OCI-LY3 (cell line): ENCODE measurements at regions not wholly inside any gene's neighbourhood (a gene's known extent, or its start where the extent isn't known, plus 50 kb on each side); places are given as distances from the start of the nearest gene placed in this dataset.
"Not testable (repeated sequence)": the region's sequence is repeated elsewhere in the genome, so short reads cannot be mapped to it uniquely, and the experiment has no call there.

Source experiments
- H2AFZ ChIP-seq: fragments of 200-600, 300-600 bp; shearing (Covaris generic); 2 replicates; pipeline ENCODE4 v1.6.0; 2014; ENCODE audit warnings: antibody characterized with exemption, low read depth, low read length
- H3K27ac ChIP-seq: fragments of 200-600, 300-600 bp; sonication (generic); 2 replicates; pipeline ENCODE4 v1.5.1; 2014; ENCODE audit warnings: mild to moderate bottlenecking, low read length, moderate library complexity, mixed read lengths
- H3K27me3 ChIP-seq: fragments of 200-600, 300-600 bp; sonication (generic); 2 replicates; pipeline ENCODE4 v1.6.1; 2014; ENCODE audit warnings: low read depth, low read length, mixed read lengths
- H3K36me3 ChIP-seq: fragments of 200-600, 300-600 bp; sonication (generic); replicated peaks from 2 replicates; pipeline ENCODE3; 2014; ENCODE audit warnings: low read depth, low read length, mixed read lengths
- H3K4me1 ChIP-seq: fragments of 300-600, 200-600 bp; sonication (generic); 2 replicates; pipeline ENCODE4 v1.6.1; 2014; ENCODE audit warnings: low read length, mixed read lengths
- H3K4me2 ChIP-seq: fragments of 200-600, 300-600 bp; sonication (generic); 2 replicates; pipeline ENCODE4 v1.6.1; 2014; ENCODE audit warnings: low read length, mixed read lengths
- H3K4me3 ChIP-seq: fragments of 300-600, 200-600 bp; sonication (generic); 2 replicates; pipeline ENCODE4 v1.5.1; 2014; ENCODE audit warnings: antibody characterized with exemption, mild to moderate bottlenecking, low read length, moderate library complexity
- H3K79me2 ChIP-seq: fragments of 300-600, 200-600 bp; shearing (Covaris generic); 2 replicates; pipeline ENCODE4 v1.6.1; 2014; ENCODE audit warnings: mild to moderate bottlenecking, low read length, mixed read lengths
- H3K9ac ChIP-seq: fragments of 300-600, 200-600 bp; shearing (Covaris generic); 2 replicates; pipeline ENCODE4 v1.6.0; 2014; ENCODE audit warnings: mild to moderate bottlenecking, low read length, moderate library complexity
- H3K9me3 ChIP-seq: fragments of 200-600, 300-600 bp; shearing (Covaris generic); 2 replicates; pipeline ENCODE4 v1.6.1; 2014; ENCODE audit warnings: low read length, mixed read lengths; ENCODE audit not compliant: insufficient read depth
- H4K20me1 ChIP-seq: fragments of 200-600, 300-600 bp; sonication (generic); 2 replicates; pipeline ENCODE4 v1.6.1; 2016; ENCODE audit warnings: low read length, mixed read lengths; ENCODE audit not compliant: insufficient read depth
- EZH2phosphoT487 ChIP-seq: fragments of 200-600 bp; shearing (Covaris generic); IDR thresholded peaks from 2 replicates; pipeline ENCODE4 v1.6.1; 2018; ENCODE audit warnings: antibody characterized with exemption, mixed run types, low read depth
- TF ChIP-seq, protein P1 (sequence below): fragments of 200-600, 300-600 bp; sonication (generic); IDR thresholded peaks from 2 replicates; pipeline ENCODE4 v1.5.1; 2014; ENCODE audit warnings: antibody characterized with exemption, low read length, low read depth

DNA sequence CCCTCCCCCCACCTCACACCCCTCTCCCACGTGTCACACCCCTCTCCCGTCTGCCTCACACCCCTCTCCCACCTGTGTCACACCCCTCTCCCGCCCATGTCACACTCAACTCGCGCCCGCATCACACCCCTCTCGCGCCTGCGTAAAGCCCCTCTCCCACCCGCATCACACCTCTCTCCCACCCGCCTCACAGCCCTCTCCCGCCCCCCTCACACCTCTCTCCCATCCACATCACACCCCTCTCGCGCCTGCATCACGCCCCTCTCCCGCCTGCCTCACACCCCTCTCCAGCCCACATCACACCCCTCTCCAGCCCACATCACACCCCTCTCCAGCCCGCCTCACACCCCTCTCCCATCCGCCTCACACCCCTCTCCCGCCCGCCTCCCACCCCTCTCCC is 173.5 kb upstream of the FOXD4L5 start:
- Histone ChIP-seq H3K4me2 (no peak overlapping the region), H3K9ac (no peak overlapping the region), H3K79me2 (no peaks in the 10 kb centered on the region), H3K4me1 (no peaks in the 10 kb centered on the region), H3K27ac (no peak overlapping the region), H4K20me1 (no peaks in the 10 kb centered on the region), H3K27me3 (no peaks in the 10 kb centered on the region), H3K36me3 (no peaks in the 10 kb centered on the region), H2AFZ (no peak overlapping the region), H3K9me3 (no peaks in the 10 kb centered on the region), H3K4me3 (no peak overlapping the region)
- no peak for TF ChIP-seq EZH2phosphoT487
- TF ChIP-seq, protein P1, sequence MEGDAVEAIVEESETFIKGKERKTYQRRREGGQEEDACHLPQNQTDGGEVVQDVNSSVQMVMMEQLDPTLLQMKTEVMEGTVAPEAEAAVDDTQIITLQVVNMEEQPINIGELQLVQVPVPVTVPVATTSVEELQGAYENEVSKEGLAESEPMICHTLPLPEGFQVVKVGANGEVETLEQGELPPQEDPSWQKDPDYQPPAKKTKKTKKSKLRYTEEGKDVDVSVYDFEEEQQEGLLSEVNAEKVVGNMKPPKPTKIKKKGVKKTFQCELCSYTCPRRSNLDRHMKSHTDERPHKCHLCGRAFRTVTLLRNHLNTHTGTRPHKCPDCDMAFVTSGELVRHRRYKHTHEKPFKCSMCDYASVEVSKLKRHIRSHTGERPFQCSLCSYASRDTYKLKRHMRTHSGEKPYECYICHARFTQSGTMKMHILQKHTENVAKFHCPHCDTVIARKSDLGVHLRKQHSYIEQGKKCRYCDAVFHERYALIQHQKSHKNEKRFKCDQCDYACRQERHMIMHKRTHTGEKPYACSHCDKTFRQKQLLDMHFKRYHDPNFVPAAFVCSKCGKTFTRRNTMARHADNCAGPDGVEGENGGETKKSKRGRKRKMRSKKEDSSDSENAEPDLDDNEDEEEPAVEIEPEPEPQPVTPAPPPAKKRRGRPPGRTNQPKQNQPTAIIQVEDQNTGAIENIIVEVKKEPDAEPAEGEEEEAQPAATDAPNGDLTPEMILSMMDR, result no peak

DNA sequence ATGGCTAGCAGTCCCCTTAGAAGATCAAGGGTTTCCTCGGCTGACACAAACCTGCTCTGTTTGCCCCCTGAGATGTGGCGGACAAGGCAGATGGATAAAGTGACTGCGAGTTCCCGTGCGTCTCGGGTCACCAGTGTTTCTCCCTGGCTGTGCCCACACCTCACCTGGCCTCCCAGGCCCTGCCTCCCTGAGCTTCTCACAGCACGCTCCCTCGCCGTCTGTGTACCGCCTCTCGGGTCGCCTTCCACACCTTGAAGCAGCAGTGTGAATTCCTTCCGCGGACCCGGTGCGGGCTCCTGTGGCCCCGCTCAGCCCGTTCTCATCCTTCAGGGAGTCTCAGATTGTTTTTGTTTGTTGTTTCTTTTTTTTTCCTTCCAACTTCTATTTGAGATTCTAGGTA is 172.0 kb upstream of the FOXD4L5 start:
- not testable (repeated sequence) for H3K36me3 ChIP-seq, H2AFZ ChIP-seq, H3K4me1 ChIP-seq, H3K27me3 ChIP-seq, H3K27ac ChIP-seq, H3K79me2 ChIP-seq, H3K9ac ChIP-seq, H3K4me2 ChIP-seq, H3K9me3 ChIP-seq, H3K4me3 ChIP-seq, H4K20me1 ChIP-seq

DNA sequence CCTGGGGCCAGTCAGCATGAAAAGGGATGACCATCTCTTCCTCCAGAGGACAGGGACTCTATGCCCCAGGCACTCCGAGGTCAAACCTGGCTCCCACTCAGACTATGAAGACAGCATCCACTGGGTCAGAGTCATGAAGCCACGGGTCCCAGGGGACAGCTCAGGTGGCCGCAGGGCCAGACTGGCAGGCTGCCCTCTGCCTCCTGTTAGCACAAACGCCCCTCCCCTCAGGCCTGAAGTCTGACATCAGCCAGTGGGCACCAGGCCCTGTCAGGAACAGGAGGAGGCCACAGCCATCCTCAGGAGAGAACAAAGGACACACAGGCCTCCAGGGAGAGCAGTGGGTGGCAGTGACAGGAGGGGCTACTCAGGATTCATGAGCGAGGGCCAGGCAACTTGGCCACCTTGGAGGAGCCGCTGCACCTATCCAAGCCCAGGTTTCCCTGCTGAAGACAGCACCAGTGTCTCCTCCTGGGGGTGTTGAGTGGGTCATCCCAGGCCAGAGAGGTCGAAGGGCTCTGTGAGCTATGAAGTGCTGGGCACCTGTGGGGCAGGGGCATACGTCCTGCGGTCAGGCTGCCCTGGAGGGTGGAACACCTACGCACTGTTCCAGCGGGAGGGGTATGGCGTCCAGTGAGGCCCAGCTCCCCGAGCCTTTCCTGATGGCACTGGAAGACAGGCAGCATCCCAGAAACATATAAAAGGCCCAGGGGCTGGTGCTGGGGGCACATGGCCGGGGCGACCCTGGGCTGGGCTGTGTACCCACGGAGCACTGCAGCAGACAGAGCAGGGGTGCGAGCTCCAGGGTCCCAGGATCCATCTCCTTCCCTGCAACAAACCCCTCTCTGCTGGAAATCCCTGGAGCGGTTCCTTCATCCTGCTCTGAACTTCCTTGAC is 171.0 kb upstream of the FOXD4L5 start:
- not testable (repeated sequence) for H3K36me3 ChIP-seq, H3K27me3 ChIP-seq, H2AFZ ChIP-seq, H3K27ac ChIP-seq, H3K4me3 ChIP-seq, H3K9ac ChIP-seq, H4K20me1 ChIP-seq, H3K79me2 ChIP-seq, H3K4me2 ChIP-seq, H3K4me1 ChIP-seq, H3K9me3 ChIP-seq

DNA sequence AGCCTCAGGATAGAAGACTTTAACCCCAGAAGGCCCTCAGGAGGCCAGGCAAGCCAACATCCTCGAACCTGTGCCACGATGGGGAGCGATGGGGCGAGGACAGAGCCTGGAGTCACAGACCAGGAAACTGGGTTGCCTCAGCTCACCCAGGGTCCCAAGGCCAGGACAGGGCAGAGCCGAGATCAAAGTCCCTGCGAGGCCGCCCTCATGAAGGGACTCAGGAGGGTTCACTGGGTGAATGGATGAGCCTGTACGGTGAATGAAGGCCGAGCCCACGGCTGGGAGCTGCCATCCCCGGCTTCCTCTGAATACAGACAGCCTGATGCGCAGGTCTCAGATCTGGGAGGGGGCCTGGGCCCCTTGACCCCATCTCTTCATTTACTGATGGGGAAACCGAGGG is 170.1 kb upstream of the FOXD4L5 start:
- H2AFZ ChIP-seq, H4K20me1 ChIP-seq, H3K9ac ChIP-seq, H3K36me3 ChIP-seq, H3K79me2 ChIP-seq, H3K27me3 ChIP-seq, H3K9me3 ChIP-seq, H3K27ac ChIP-seq, H3K4me2 ChIP-seq, H3K4me3 ChIP-seq, H3K4me1 ChIP-seq: not testable (repeated sequence)

DNA sequence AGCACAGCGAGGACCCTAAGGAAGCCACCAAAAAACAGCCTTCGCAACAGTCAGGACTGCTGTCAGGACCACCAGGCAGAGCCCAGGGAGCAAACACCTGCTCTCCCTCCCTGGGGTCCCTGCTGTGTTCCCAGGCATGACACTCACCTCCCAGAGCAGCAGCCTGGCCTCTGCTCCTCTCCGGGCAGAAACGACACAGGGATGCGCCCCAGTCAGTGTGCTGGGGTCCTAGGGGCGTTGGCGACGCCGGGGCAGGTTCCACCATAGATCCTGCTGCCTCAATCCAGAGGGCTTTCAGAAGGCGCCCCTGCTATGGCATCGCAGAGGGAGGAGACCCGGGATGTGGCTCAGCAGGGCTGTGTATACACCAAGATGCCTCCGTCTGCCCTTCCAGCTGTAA is 169.7 kb upstream of the FOXD4L5 start:
- not testable (repeated sequence) for H3K9me3 ChIP-seq, H4K20me1 ChIP-seq, H3K9ac ChIP-seq, H3K4me2 ChIP-seq, H3K79me2 ChIP-seq, H3K4me1 ChIP-seq, H2AFZ ChIP-seq, H3K27ac ChIP-seq, H3K27me3 ChIP-seq, H3K36me3 ChIP-seq, H3K4me3 ChIP-seq

DNA sequence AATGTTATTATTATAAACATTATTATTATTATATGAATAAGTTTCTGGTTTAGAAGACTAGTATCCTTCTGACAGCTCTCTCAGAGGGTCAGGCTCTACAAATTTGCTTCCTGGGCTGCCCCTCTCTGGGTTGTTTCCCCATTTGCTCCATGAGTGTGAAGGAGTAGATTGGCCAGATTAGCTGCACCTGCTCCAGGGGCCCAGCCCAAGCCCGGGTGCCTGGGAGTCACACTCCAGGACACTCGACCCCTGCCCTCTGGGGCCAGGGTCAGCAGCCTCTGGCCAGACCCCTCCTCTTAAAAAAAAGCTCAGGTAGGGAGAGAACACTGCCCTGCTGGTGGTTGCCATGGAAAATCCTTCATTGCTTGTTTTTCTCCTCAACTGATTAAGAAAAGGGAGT is 169.0 kb upstream of the FOXD4L5 start:
- H3K9me3 ChIP-seq, H3K9ac ChIP-seq, H3K36me3 ChIP-seq, H3K4me3 ChIP-seq, H4K20me1 ChIP-seq, H2AFZ ChIP-seq, H3K79me2 ChIP-seq, H3K27ac ChIP-seq, H3K4me1 ChIP-seq, H3K27me3 ChIP-seq, H3K4me2 ChIP-seq: not testable (repeated sequence)

DNA sequence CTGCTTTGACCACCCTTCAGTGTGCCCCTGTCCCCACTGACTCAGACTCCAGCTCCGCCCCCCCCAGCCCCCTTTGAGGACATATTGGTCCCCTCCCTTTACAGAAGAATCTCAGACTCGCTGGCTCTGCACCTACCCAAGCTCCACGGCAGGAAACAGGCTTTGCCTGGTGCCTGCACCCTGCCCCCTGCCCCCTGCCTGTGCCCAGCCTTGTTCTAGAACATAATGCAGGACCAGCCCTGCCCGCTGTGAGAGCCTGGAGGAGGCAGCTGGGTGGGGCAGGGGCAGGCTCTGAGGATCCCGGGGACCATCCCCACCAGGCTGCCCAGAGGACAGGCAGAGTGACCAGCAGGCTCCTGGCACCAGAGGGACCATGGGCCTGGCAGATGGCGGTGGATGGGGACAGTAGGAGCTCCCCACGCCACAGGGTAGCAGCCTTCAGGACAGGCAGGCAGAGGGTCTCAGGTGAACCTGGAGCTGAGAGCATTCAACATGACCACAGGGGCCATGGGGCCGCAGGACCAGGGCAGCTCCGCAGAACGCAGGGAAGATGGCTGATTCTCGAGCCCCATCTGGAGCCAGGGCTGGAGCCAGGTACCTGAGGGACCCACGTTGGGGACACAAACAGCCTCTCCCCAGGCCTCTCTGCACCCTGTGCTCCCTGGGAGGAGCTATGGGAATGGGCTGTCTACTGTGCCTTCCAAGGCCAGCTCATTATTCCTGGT is 165.0 kb upstream of the FOXD4L5 start:
- not testable (repeated sequence) for H3K9ac ChIP-seq, H3K79me2 ChIP-seq, H3K4me3 ChIP-seq, H4K20me1 ChIP-seq, H3K27ac ChIP-seq, H3K4me1 ChIP-seq, H3K36me3 ChIP-seq, H2AFZ ChIP-seq, H3K9me3 ChIP-seq, H3K4me2 ChIP-seq, H3K27me3 ChIP-seq
